Chondrocyte (in vitro differentiated cells): ENCODE measurements at regions not wholly inside any gene's neighbourhood (a gene's known extent, or its start where the extent isn't known, plus 50 kb on each side); places are given as distances from the start of the nearest gene placed in this dataset.
A peak's percentile ranks its signal among the peaks of the same experiment; 100 is the strongest.
"Not testable (repeated sequence)": the region's sequence is repeated elsewhere in the genome, so short reads cannot be mapped to it uniquely, and the experiment has no call there.

Experiments used
- DNase-seq: peaks from one replicate; pipeline ENCODE4 v3.0.0; 2021; ENCODE audit warnings: mixed read lengths, low spot score
- H3K27ac Mint-ChIP-seq: one replicate; pipeline ENCODE4 v1.8.0; 2021; ENCODE audit warnings: mild to moderate bottlenecking, moderate library complexity, mixed read lengths; ENCODE audit not compliant: unreplicated experiment
- H3K27me3 Mint-ChIP-seq: 2 replicates; pipeline ENCODE4 v1.8.0; 2021; ENCODE audit warnings: low read depth, mixed read lengths
- H3K36me3 Mint-ChIP-seq: 2 replicates; pipeline ENCODE4 v1.8.0; 2021; ENCODE audit warnings: low read depth, mixed read lengths
- H3K4me1 Mint-ChIP-seq: 2 replicates; pipeline ENCODE4 v1.8.0; 2021; ENCODE audit warnings: low read depth, mild to moderate bottlenecking, mixed read lengths
- H3K4me3 Mint-ChIP-seq: one replicate; pipeline ENCODE4 v1.8.0; 2021; ENCODE audit warnings: mild to moderate bottlenecking, moderate library complexity, mixed read lengths; ENCODE audit not compliant: unreplicated experiment
- H3K9me3 Mint-ChIP-seq: 2 replicates; pipeline ENCODE4 v1.8.0; 2021; ENCODE audit warnings: low read depth, mixed read lengths
- TF ChIP-seq, protein P1 (sequence below): fragments of 200-600 bp; sonication (generic); IDR thresholded peaks from 2 replicates; pipeline ENCODE4 v1.5.0; 2021; ENCODE audit warnings: antibody characterized with exemption, mild to moderate bottlenecking, moderate library complexity

DNA sequence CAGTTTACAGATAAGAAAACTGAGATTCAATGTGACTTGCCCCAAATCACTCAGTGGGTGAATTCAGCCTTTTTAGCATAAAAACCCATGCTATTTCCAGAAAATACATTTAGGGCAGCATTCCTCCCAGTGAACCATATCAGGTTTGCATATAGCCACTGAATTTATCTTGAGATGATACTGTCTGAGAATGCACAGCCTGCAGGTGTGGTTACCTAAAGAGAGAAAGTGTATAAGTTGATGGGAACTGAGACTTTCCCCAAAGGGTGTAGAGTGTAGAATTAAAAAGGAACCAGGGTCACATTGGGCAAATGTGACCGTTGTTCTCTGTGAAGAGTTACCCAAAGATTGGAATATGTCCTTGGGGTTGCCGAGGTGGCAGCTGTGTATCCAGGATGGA is 100.0 kb upstream of the PIK3R1 start:
- DNase-seq, result no peak
- Mint-ChIP-seq H3K9me3 (no peaks in the 10 kb centered on the region), H3K4me3 (no peak overlapping the region), H3K27me3 (peaks cover 11% of the 10 kb centered on the region), H3K4me1 (no peaks in the 10 kb centered on the region), H3K27ac (no peak overlapping the region), H3K36me3 (peaks cover 2% of the 10 kb centered on the region)
- TF ChIP-seq, protein P1, sequence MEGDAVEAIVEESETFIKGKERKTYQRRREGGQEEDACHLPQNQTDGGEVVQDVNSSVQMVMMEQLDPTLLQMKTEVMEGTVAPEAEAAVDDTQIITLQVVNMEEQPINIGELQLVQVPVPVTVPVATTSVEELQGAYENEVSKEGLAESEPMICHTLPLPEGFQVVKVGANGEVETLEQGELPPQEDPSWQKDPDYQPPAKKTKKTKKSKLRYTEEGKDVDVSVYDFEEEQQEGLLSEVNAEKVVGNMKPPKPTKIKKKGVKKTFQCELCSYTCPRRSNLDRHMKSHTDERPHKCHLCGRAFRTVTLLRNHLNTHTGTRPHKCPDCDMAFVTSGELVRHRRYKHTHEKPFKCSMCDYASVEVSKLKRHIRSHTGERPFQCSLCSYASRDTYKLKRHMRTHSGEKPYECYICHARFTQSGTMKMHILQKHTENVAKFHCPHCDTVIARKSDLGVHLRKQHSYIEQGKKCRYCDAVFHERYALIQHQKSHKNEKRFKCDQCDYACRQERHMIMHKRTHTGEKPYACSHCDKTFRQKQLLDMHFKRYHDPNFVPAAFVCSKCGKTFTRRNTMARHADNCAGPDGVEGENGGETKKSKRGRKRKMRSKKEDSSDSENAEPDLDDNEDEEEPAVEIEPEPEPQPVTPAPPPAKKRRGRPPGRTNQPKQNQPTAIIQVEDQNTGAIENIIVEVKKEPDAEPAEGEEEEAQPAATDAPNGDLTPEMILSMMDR, result no peak

DNA sequence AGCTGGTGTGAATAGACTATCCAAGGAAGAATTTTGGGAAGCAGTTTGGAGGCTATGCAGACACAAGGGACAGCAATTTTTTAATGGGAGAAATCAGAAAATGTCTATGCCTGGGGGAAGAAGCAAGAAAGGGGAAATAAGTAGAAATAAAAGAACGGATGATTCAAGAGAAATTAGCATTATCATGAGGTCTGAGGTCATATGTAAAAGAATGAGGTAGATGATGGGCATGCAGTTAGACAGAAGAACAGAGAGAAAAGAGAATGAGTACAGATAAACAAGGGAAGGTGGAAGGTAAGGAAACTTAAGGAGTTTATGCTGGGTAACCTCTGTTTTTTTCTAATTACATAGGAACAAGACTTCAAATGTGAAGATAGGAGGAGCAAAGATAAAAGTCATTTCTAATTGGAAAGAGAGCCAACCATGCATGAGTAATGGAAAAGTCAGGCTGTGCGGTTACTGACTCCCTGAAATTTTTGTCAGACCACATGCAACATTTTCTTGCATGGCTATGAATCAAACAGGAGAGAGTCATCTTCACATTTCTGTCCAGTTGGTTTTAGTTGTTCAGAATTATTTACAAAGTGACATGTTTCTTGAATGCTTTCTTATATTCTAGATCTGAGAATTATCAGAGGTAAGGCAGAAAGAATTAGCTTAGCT is 101.0 kb upstream of the PIK3R1 start:
- peaks cover 11% of the 10 kb centered on the region for H3K27me3 Mint-ChIP-seq
- peak overlapping the region; percentile 2 for H3K27ac Mint-ChIP-seq
- no peak for DNase-seq
- peaks cover 2% of the 10 kb centered on the region for H3K36me3 Mint-ChIP-seq
- no peaks in the 10 kb centered on the region for H3K9me3 Mint-ChIP-seq
- TF ChIP-seq, protein P1, result no peak
- no peaks in the 10 kb centered on the region for H3K4me1 Mint-ChIP-seq
- no peak overlapping the region for H3K4me3 Mint-ChIP-seq

DNA sequence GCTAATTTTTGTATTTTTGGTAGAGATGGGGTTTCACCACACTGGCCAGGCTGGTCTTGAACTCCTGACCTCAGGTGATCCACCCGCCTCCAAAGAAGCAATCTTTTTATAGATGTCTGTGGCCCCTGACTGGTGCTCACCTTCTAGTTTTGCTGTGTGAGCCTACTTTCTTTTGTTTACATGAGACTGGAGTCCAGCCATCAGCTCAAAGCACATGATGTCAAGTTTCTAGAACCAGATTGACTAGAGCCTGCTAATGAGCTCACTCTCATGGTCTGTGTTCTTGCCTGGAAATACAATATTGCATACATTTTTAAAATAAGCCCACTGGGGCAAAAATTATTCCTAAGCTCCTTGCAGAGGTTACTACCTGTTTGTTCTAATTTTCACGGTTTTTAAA is 102.9 kb upstream of the PIK3R1 start:
- TF ChIP-seq, protein P1, result no peak
- DNase-seq, result no peak
- Mint-ChIP-seq H3K9me3 (no peaks in the 10 kb centered on the region), H3K36me3 (peaks cover 2% of the 10 kb centered on the region), H3K4me1 (no peaks in the 10 kb centered on the region), H3K27ac (no peak overlapping the region), H3K27me3 (peaks cover 6% of the 10 kb centered on the region), H3K4me3 (no peak overlapping the region)

DNA sequence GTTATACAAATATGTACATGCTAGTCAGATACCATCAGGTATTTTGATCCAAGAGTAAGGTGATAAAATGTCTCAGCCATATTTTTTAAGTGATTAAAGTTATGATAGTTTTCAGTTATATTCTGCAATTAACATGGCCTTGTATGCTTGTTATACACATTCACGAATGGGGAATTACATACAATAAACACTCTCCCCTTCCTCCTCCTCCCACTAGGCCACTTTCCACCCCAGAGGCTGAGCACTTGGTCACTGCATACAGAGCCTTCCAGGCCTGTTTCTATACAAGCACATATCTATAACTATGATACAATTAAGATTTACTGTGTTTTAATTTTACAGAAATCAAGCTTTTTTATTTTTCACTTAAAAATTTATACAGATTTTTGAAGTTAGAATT is 104.7 kb upstream of the PIK3R1 start:
- no peak overlapping the region for H3K27ac Mint-ChIP-seq
- peaks cover 2% of the 10 kb centered on the region for H3K27me3 Mint-ChIP-seq
- TF ChIP-seq, protein P1, result no peak
- H3K4me3 Mint-ChIP-seq, result no peak overlapping the region
- DNase-seq, result no peak
- H3K9me3 Mint-ChIP-seq, result peaks cover 6% of the 10 kb centered on the region
- no peaks in the 10 kb centered on the region for H3K4me1 Mint-ChIP-seq
- H3K36me3 Mint-ChIP-seq, result peaks cover 2% of the 10 kb centered on the region

DNA sequence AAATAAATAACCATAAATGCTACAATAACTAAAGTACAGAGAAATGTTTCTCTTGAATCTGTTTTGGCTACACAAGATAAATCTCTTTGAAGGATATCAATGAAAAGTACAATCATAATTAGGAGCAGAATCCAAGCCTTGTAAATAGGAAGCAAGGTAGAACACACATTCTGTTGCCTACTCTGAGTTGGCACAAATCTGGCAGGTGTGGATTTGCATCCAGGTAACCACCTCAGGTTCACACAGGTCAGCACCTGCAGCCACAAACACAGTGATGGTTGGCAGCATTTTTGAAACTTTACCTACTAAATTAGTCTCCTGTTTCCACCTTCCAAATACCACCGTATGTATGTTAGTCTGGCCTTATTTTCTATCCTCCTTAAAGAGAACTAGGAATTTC is 105.3 kb upstream of the PIK3R1 start:
- TF ChIP-seq, protein P1, result no peak
- Mint-ChIP-seq H3K9me3 (peaks cover 6% of the 10 kb centered on the region), H3K4me3 (no peak overlapping the region), H3K27me3 (peaks cover 2% of the 10 kb centered on the region), H3K27ac (no peak overlapping the region), H3K36me3 (peaks cover 2% of the 10 kb centered on the region), H3K4me1 (no peaks in the 10 kb centered on the region)
- no peak for DNase-seq

DNA sequence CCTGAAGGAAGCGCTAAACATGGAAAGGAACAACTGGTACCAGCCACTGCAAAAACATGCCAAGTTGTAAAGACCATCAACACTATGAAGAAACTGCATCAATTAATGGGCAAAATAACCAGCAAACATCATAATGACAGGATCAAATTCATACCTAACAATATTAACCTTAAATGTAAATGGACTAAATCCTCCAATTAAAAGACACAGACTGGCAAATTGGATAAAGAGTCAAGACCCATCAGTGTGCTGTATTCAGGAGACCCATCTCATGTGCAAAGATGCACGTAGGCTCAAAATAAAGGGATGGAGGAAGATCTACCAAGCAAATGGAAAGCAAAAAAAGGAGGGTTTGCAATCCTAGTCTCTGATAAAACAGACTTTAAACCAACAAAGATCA is 111.3 kb upstream of the PIK3R1 start:
- H3K27ac Mint-ChIP-seq, H3K4me3 Mint-ChIP-seq, H3K4me1 Mint-ChIP-seq, DNase-seq, H3K27me3 Mint-ChIP-seq: not testable (repeated sequence)
- Mint-ChIP-seq H3K36me3 (peaks cover 10% of the 10 kb centered on the region), H3K9me3 (peaks cover 22% of the 10 kb centered on the region)

DNA sequence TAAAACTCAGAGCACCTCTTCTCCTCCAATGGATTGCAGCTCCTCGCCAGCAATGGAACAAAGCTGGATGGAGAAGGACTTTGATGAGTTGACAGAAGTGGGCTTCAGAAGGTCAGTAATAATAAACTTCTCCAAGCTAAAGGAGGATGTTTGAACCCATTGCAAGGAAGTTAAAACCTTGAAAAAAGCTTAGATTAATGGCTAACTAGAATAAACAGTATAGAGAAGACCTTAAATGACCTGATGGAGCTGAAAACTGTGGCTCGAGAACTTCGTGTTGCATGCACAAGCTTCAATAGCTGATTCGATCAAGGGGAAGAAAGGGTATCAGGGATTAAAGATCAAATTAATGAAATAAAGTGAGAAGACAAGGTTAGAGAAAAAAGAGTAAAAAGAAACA is 112.3 kb upstream of the PIK3R1 start:
- not testable (repeated sequence) for DNase-seq, H3K27ac Mint-ChIP-seq, H3K4me3 Mint-ChIP-seq, H3K4me1 Mint-ChIP-seq, H3K27me3 Mint-ChIP-seq
- Mint-ChIP-seq H3K9me3 (peaks cover 22% of the 10 kb centered on the region), H3K36me3 (peaks cover 10% of the 10 kb centered on the region)
